Omental fat pad (tissue), 3 donors: ENCODE measurements at regions not wholly inside any gene's neighbourhood (a gene's known extent, or its start where the extent isn't known, plus 50 kb on each side); places are given as distances from the start of the nearest gene placed in this dataset.

Experiments
- ATAC-seq: fragments of 150-250 bp; one replicate; pipeline ENCODE4 v1.9.1; 2016; ENCODE audit warnings: mild to moderate bottlenecking, moderate library complexity; ENCODE audit not compliant: low FRiP score
- DNase-seq: peaks from one replicate; pipeline ENCODE4 v3.0.0-alpha.2; 2019; ENCODE audit warnings: low spot score
- TF ChIP-seq, protein P1 (sequence below), 3 donors: fragments of 450-650 bp; IDR thresholded peaks; one replicate each; pipeline ENCODE4 v1.5.1; 2016 to 2017; ENCODE audit warnings: antibody characterized with exemption in 3 of 3, mild to moderate bottlenecking in 3 of 3, moderate library complexity in 2 of 3

- DNase-seq (no peak), ATAC-seq (no peak)
- TF ChIP-seq, protein P1, sequence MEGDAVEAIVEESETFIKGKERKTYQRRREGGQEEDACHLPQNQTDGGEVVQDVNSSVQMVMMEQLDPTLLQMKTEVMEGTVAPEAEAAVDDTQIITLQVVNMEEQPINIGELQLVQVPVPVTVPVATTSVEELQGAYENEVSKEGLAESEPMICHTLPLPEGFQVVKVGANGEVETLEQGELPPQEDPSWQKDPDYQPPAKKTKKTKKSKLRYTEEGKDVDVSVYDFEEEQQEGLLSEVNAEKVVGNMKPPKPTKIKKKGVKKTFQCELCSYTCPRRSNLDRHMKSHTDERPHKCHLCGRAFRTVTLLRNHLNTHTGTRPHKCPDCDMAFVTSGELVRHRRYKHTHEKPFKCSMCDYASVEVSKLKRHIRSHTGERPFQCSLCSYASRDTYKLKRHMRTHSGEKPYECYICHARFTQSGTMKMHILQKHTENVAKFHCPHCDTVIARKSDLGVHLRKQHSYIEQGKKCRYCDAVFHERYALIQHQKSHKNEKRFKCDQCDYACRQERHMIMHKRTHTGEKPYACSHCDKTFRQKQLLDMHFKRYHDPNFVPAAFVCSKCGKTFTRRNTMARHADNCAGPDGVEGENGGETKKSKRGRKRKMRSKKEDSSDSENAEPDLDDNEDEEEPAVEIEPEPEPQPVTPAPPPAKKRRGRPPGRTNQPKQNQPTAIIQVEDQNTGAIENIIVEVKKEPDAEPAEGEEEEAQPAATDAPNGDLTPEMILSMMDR (IDR thresholded peaks at IDR 0.05) = no peak
Measured at GRCh38 chr20:48069596-48069995, 284.3 kb upstream of the SULF2 start.

GRCh38 chr20:48066851-48067250 is 281.6 kb upstream of the SULF2 start:
- no peak for ATAC-seq
- no peak for DNase-seq
- TF ChIP-seq, protein P1 (IDR thresholded peaks at IDR 0.05) = no peak

- TF ChIP-seq, protein P1 (IDR thresholded peaks at IDR 0.05) = no peak
- ATAC-seq (no peak), DNase-seq (no peak)
Measured at GRCh38 chr20:48066246-48066645, 281.0 kb upstream of the SULF2 start.

GRCh38 chr20:48065833-48066232 is 280.6 kb upstream of the SULF2 start:
- DNase-seq (no peak), ATAC-seq (no peak)
- TF ChIP-seq, protein P1 (IDR thresholded peaks at IDR 0.05) = no peak

GRCh38 chr20:48064929-48065328 is 279.6 kb upstream of the SULF2 start:
- TF ChIP-seq, protein P1 (IDR thresholded peaks at IDR 0.05) = no peak
- ATAC-seq (no peak), DNase-seq (no peak)

- DNase-seq (no peak), ATAC-seq (no peak)
- TF ChIP-seq, protein P1 (IDR thresholded peaks at IDR 0.05) = no peak
Measured at GRCh38 chr20:48060841-48061720, 275.8 kb upstream of the SULF2 start.
